ENCODE measurements at regions not wholly inside any gene's neighbourhood (a gene's known extent, or its start where the extent isn't known, plus 50 kb on each side); places are given as distances from the start of the nearest gene placed in this dataset.
"Not testable (repeated sequence)": the region's sequence is repeated elsewhere in the genome, so short reads cannot be mapped to it uniquely, and the experiment has no call there.

GRCh38 chr13:81078048-81078447 is 737.1 kb upstream of the SPRY2 start:
- Histone ChIP-seq H3K9me3 (ENCODE audit: control insufficient read depth in 4 of 4, low read length in 3 of 4) (no peaks in the 10 kb centered on the region), H3K36me3 (ENCODE audit: control insufficient read depth in 4 of 4, insufficient read depth in 3 of 4, low read depth in 1 of 4, low read length in 3 of 4) (no peaks in the 10 kb centered on the region), H3K9ac (ENCODE audit: low read depth in 1 of 2, low read length in 2 of 2) (no peak overlapping the region), H3K4me1 (ENCODE audit: control insufficient read depth in 4 of 4, insufficient read depth in 4 of 4, low read length in 3 of 4) (no peaks in the 10 kb centered on the region), H3K27me3 (ENCODE audit: control insufficient read depth in 4 of 4, insufficient read depth in 4 of 4, low read length in 3 of 4) (no peaks in the 10 kb centered on the region), H3K4me3 (ENCODE audit: low read depth in 1 of 3, low read length in 3 of 3) (no peak overlapping the region), H3K27ac (ENCODE audit: low read depth in 1 of 2, low read length in 2 of 2) (no peak overlapping the region)
- DNase-seq (ENCODE audit: low spot score): no peak
- TF ChIP-seq FOXA1 (IDR thresholded peaks at IDR 0.05) (no peak), NR2F2 (IDR thresholded peaks at IDR 0.05) (no peak), TAF1 (conservative IDR thresholded peaks at IDR 0.05) (no peak), FOXA2 (IDR thresholded peaks at IDR 0.05) (no peak), EGR1 (IDR thresholded peaks at IDR 0.05; ENCODE audit: low read depth in 2 of 2) (no peak), JUND (IDR thresholded peaks at IDR 0.05) (no peak)
- TF ChIP-seq, protein P1, sequence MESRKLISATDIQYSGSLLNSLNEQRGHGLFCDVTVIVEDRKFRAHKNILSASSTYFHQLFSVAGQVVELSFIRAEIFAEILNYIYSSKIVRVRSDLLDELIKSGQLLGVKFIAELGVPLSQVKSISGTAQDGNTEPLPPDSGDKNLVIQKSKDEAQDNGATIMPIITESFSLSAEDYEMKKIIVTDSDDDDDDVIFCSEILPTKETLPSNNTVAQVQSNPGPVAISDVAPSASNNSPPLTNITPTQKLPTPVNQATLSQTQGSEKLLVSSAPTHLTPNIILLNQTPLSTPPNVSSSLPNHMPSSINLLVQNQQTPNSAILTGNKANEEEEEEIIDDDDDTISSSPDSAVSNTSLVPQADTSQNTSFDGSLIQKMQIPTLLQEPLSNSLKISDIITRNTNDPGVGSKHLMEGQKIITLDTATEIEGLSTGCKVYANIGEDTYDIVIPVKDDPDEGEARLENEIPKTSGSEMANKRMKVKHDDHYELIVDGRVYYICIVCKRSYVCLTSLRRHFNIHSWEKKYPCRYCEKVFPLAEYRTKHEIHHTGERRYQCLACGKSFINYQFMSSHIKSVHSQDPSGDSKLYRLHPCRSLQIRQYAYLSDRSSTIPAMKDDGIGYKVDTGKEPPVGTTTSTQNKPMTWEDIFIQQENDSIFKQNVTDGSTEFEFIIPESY (IDR thresholded peaks at IDR 0.05): no peak
- TF ChIP-seq, protein P2, sequence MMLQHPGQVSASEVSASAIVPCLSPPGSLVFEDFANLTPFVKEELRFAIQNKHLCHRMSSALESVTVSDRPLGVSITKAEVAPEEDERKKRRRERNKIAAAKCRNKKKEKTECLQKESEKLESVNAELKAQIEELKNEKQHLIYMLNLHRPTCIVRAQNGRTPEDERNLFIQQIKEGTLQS (IDR thresholded peaks at IDR 0.05): no peak

- H3K27ac ChIP-seq (ENCODE audit: low read depth in 1 of 2, low read length in 2 of 2); H3K36me3 ChIP-seq (ENCODE audit: control insufficient read depth in 4 of 4, insufficient read depth in 3 of 4, low read depth in 1 of 4, low read length in 3 of 4); H3K9me3 ChIP-seq (ENCODE audit: control insufficient read depth in 4 of 4, low read length in 3 of 4); H3K4me3 ChIP-seq (ENCODE audit: low read depth in 1 of 3, low read length in 3 of 3); DNase-seq (ENCODE audit: low spot score); H3K9ac ChIP-seq (ENCODE audit: low read depth in 1 of 2, low read length in 2 of 2); H3K27me3 ChIP-seq (ENCODE audit: control insufficient read depth in 4 of 4, insufficient read depth in 4 of 4, low read length in 3 of 4); H3K4me1 ChIP-seq (ENCODE audit: control insufficient read depth in 4 of 4, insufficient read depth in 4 of 4, low read length in 3 of 4): not testable (repeated sequence)
- 92% methylated on average over 18 of the region's 18 CpGs for WGBS
These were observed 728.9 kb upstream of the SPRY2 start for GRCh38 chr13:81069822-81070221.

DNA sequence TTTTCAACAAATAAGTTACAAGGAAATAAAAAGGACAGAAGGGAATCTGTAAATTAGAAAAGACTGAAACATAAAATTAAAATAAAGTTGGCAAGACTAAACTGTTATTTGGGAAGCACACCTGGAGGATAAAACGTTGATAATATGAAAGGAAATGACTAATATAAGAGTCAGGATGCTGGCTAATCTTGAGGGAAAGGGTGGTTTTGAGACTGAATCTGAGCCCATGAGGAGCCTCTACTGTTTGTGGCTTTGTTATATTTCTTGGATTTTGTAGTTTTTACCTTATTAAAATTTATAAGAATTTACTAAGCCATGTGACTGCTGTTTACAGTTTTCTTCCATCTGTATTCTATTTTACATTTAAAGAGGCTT is 718.0 kb upstream of the SPRY2 start:
- H3K4me3 ChIP-seq (ENCODE audit: low read depth in 1 of 3, low read length in 3 of 3): no peak overlapping the region
- TF ChIP-seq NR2F2 (IDR thresholded peaks at IDR 0.05) (no peak), FOXA1 (IDR thresholded peaks at IDR 0.05) (no peak), HNF4G (IDR thresholded peaks at IDR 0.05) (no peak)
- no peak overlapping the region for H3K9ac ChIP-seq (ENCODE audit: low read depth in 1 of 2, low read length in 2 of 2)
- no peaks in the 10 kb centered on the region for H3K9me3 ChIP-seq (ENCODE audit: control insufficient read depth in 4 of 4, low read length in 3 of 4)
- H3K27ac ChIP-seq (ENCODE audit: low read depth in 1 of 2, low read length in 2 of 2): no peak overlapping the region
- DNase-seq (ENCODE audit: low spot score): no peak
- H3K36me3 ChIP-seq (ENCODE audit: control insufficient read depth in 4 of 4, insufficient read depth in 3 of 4, low read depth in 1 of 4, low read length in 3 of 4): no peaks in the 10 kb centered on the region
- no peaks in the 10 kb centered on the region for H3K27me3 ChIP-seq (ENCODE audit: control insufficient read depth in 4 of 4, insufficient read depth in 4 of 4, low read length in 3 of 4)
- no peaks in the 10 kb centered on the region for H3K4me1 ChIP-seq (ENCODE audit: control insufficient read depth in 4 of 4, insufficient read depth in 4 of 4, low read length in 3 of 4)
- 39% methylated on average over 1 of the region's 1 CpG for WGBS

DNA sequence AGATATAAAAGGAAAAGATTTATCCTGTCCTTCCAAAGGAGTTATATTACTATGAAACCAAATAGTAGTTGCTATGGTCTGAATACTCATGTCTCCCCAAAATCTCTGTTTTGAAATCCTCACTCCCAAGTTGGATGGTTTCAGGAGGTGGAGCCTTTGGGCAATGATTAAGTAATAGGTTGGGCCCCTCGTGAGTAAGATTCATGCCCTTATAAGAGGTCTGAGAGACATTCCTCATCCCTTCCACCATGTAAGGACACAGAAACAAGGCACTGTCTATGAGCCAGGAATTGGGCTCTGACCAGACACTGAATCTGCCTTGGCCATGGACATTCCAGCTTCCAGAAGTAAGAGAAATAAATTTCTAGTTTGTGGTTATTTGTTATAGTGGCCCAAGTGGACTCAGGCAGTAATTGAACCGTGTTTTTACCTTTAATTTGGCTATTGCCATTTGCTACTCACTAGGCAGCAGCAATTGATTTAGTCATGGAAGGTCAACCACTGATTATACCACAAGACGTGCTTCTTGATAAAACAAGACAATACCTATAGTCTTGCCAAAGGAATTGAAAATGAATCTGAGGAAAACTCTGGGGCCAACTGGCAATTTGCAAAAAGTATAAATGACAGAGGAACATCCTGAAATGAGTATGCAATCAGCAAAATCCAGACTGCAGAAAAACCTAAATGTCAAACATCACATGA is 717.4 kb upstream of the SPRY2 start:
- no peak for DNase-seq (ENCODE audit: low spot score)
- H3K4me3 ChIP-seq (ENCODE audit: low read depth in 1 of 3, low read length in 3 of 3): no peak overlapping the region
- TF ChIP-seq, protein P1 (IDR thresholded peaks at IDR 0.05): no peak
- TF ChIP-seq SP1 (IDR thresholded peaks at IDR 0.05) (no peak), NR2F2 (IDR thresholded peaks at IDR 0.05) (no peak), GABPA (IDR thresholded peaks at IDR 0.05 in 1 of 2, conservative IDR thresholded peaks at IDR 0.05 in 1 of 2) (no peak), YY1 (IDR thresholded peaks at IDR 0.05) (no peak), RXRA (IDR thresholded peaks at IDR 0.05) (no peak), EGR1 (IDR thresholded peaks at IDR 0.05; ENCODE audit: low read depth in 2 of 2) (no peak), JUND (IDR thresholded peaks at IDR 0.05) (no peak), RAD21 (IDR thresholded peaks at IDR 0.05) (no peak), MAX (IDR thresholded peaks at IDR 0.05) (no peak), CTCF (IDR thresholded peaks at IDR 0.05; ENCODE audit: low read depth, low read length, missing input control) (no peak), HNF4G (IDR thresholded peaks at IDR 0.05) (no peak)
- TF ChIP-seq, protein P2 (IDR thresholded peaks at IDR 0.05): no peak

More for the DNA sequence above, 717.4 kb upstream of the SPRY2 start:
- no peaks in the 10 kb centered on the region for H3K27me3 ChIP-seq (ENCODE audit: control insufficient read depth in 4 of 4, insufficient read depth in 4 of 4, low read length in 3 of 4)
- H3K27ac ChIP-seq (ENCODE audit: low read depth in 1 of 2, low read length in 2 of 2): no peak overlapping the region
- no peaks in the 10 kb centered on the region for H3K4me1 ChIP-seq (ENCODE audit: control insufficient read depth in 4 of 4, insufficient read depth in 4 of 4, low read length in 3 of 4)
- 61% methylated on average over 3 of the region's 3 CpGs for WGBS
- H3K9ac ChIP-seq (ENCODE audit: low read depth in 1 of 2, low read length in 2 of 2): no peak overlapping the region
- no peaks in the 10 kb centered on the region for H3K36me3 ChIP-seq (ENCODE audit: control insufficient read depth in 4 of 4, insufficient read depth in 3 of 4, low read depth in 1 of 4, low read length in 3 of 4)
- H3K9me3 ChIP-seq (ENCODE audit: control insufficient read depth in 4 of 4, low read length in 3 of 4): no peaks in the 10 kb centered on the region
